KG1 (cell line): ENCODE measurements at regions not wholly inside any gene's neighbourhood (a gene's known extent, or its start where the extent isn't known, plus 50 kb on each side); places are given as distances from the start of the nearest gene placed in this dataset.

Experiments used
- DNase-seq: peaks from one replicate; lab custom pipeline; 2025; lab: John Stamatoyannopoulos, UW

GRCh38 chr11:112540261-112540660 lies 279.6 kb upstream of the PLET1 start:
- DNase-seq = no peak

GRCh38 chr11:112541140-112542046 lies 280.7 kb upstream of the PLET1 start:
- DNase-seq = no peak

GRCh38 chr11:112542479-112542878 lies 281.8 kb upstream of the PLET1 start:
- no peak for DNase-seq

GRCh38 chr11:112543390-112543789 lies 282.7 kb upstream of the PLET1 start:
- DNase-seq = no peak

GRCh38 chr11:112548641-112549040 lies 288.0 kb upstream of the PLET1 start:
- no peak for DNase-seq

- no peak for DNase-seq
Observed at GRCh38 chr11:112553205-112553731, 292.6 kb upstream of the PLET1 start.

- no peak for DNase-seq
Observed at GRCh38 chr11:112554586-112554985, 293.9 kb upstream of the PLET1 start.

- peak; percentile 13 for DNase-seq
Observed at GRCh38 chr11:112555491-112556364, 295.1 kb upstream of the PLET1 start.

GRCh38 chr11:112558691-112559090 lies 298.0 kb upstream of the PLET1 start:
- no peak for DNase-seq

- DNase-seq = no peak
Observed at GRCh38 chr11:112563808-112564207, 303.1 kb upstream of the PLET1 start.

- no peak for DNase-seq
Observed at GRCh38 chr11:112564228-112564955, 303.7 kb upstream of the PLET1 start.

GRCh38 chr11:112565551-112565950 lies 304.9 kb upstream of the PLET1 start:
- DNase-seq = no peak

- no peak for DNase-seq
Observed at GRCh38 chr11:112566124-112566523, 305.5 kb upstream of the PLET1 start.

- DNase-seq = no peak
Observed at GRCh38 chr11:112570333-112570732, 309.7 kb upstream of the PLET1 start.

GRCh38 chr11:112579282-112579681 lies 318.6 kb upstream of the PLET1 start:
- no peak for DNase-seq

GRCh38 chr11:112580864-112581263 lies 320.2 kb upstream of the PLET1 start:
- no peak for DNase-seq

GRCh38 chr11:112581747-112582146 lies 321.1 kb upstream of the PLET1 start:
- no peak for DNase-seq

- DNase-seq = no peak
Observed at GRCh38 chr11:112582366-112582765, 321.7 kb upstream of the PLET1 start.

GRCh38 chr11:112583261-112583893 lies 322.7 kb upstream of the PLET1 start:
- no peak for DNase-seq

GRCh38 chr11:112584672-112585071 lies 324.0 kb upstream of the PLET1 start:
- DNase-seq = no peak

- DNase-seq = no peak
Observed at GRCh38 chr11:112587664-112588063, 327.0 kb upstream of the PLET1 start.
